ENCODE measurements at regions not wholly inside any gene's neighbourhood (a gene's known extent, or its start where the extent isn't known, plus 50 kb on each side); places are given as distances from the start of the nearest gene placed in this dataset.
A peak's percentile ranks its signal among the peaks of the same experiment; 100 is the strongest.

- 86 to 92% methylated on average over 3 of the region's 3 CpGs for WGBS, 2 donors
- TF ChIP-seq EP300 (IDR thresholded peaks at IDR 0.05) (no peak), CTCF (IDR thresholded peaks at IDR 0.05) (no peak), POLR2A (IDR thresholded peaks at IDR 0.05) (no peak)
- no peaks in the 10 kb centered on the region for H3K36me3 ChIP-seq
- DNase-seq (ENCODE audit: low spot score in 2 of 2), result no peak
- no peak overlapping the region for H3K4me3 ChIP-seq
- H3K27ac ChIP-seq, result no peak overlapping the region
- H3K9me3 ChIP-seq, result no peaks in the 10 kb centered on the region
- no peaks in the 10 kb centered on the region for H3K27me3 ChIP-seq
- H3K4me1 ChIP-seq, result no peaks in the 10 kb centered on the region
These were observed 149.8 kb upstream of the TBL1X start for GRCh38 chrX:9315086-9315485.

- Histone ChIP-seq H3K27ac (no peak overlapping the region), H3K36me3 (no peaks in the 10 kb centered on the region), H3K27me3 (no peaks in the 10 kb centered on the region), H3K4me3 (no peak overlapping the region), H3K4me1 (no peaks in the 10 kb centered on the region), H3K9me3 (no peaks in the 10 kb centered on the region)
- TF ChIP-seq EP300 (IDR thresholded peaks at IDR 0.05) (peak in 1 of 2 donors; percentile 31), POLR2A (IDR thresholded peaks at IDR 0.05) (no peak), CTCF (IDR thresholded peaks at IDR 0.05) (no peak)
- 81 to 90% methylated on average over 10 of the region's 10 CpGs for WGBS, 2 donors
- DNase-seq (ENCODE audit: low spot score in 2 of 2), result no peak
These were observed 148.8 kb upstream of the TBL1X start for GRCh38 chrX:9316096-9316495.

- no peak overlapping the region for H3K4me3 ChIP-seq
- no peaks in the 10 kb centered on the region for H3K9me3 ChIP-seq
- no peak for DNase-seq (ENCODE audit: low spot score in 2 of 2)
- 47 to 67% methylated on average over 2 to 7 of the region's 7 CpGs for WGBS, 2 donors
- no peaks in the 10 kb centered on the region for H3K4me1 ChIP-seq
- no peaks in the 10 kb centered on the region for H3K27me3 ChIP-seq
- TF ChIP-seq CTCF (IDR thresholded peaks at IDR 0.05), result no peak
- TF ChIP-seq POLR2A (IDR thresholded peaks at IDR 0.05), result no peak
- TF ChIP-seq EP300 (IDR thresholded peaks at IDR 0.05), result no peak
- H3K27ac ChIP-seq, result no peak overlapping the region
- no peaks in the 10 kb centered on the region for H3K36me3 ChIP-seq
These were observed 147.7 kb upstream of the TBL1X start for GRCh38 chrX:9317176-9317575.

- H3K27me3 ChIP-seq, result no peaks in the 10 kb centered on the region
- DNase-seq (ENCODE audit: low spot score in 2 of 2), result no peak
- WGBS, 2 donors, result 80 to 85% methylated on average over 3 of the region's 3 CpGs
- no peaks in the 10 kb centered on the region for H3K4me1 ChIP-seq
- no peaks in the 10 kb centered on the region for H3K9me3 ChIP-seq
- H3K36me3 ChIP-seq, result no peaks in the 10 kb centered on the region
- TF ChIP-seq POLR2A (IDR thresholded peaks at IDR 0.05), result no peak
- no peak for TF ChIP-seq CTCF (IDR thresholded peaks at IDR 0.05)
- TF ChIP-seq EP300 (IDR thresholded peaks at IDR 0.05), result no peak
- no peak overlapping the region for H3K4me3 ChIP-seq
- H3K27ac ChIP-seq, result no peak overlapping the region
These were observed 146.6 kb upstream of the TBL1X start for GRCh38 chrX:9318213-9318612.

- no peak for DNase-seq (ENCODE audit: low spot score in 2 of 2)
- Histone ChIP-seq H3K4me3 (no peak overlapping the region), H3K36me3 (no peaks in the 10 kb centered on the region), H3K27me3 (no peaks in the 10 kb centered on the region), H3K27ac (no peak overlapping the region), H3K9me3 (no peaks in the 10 kb centered on the region), H3K4me1 (no peaks in the 10 kb centered on the region)
- TF ChIP-seq CTCF (IDR thresholded peaks at IDR 0.05), result no peak
- TF ChIP-seq EP300 (IDR thresholded peaks at IDR 0.05), result no peak
- TF ChIP-seq POLR2A (IDR thresholded peaks at IDR 0.05), result no peak
- WGBS, 2 donors, result 90 to 92% methylated on average over 14 of the region's 14 CpGs
These were observed 146.1 kb upstream of the TBL1X start for GRCh38 chrX:9318766-9319165.
